Suprapubic skin (tissue), 4 donors: ENCODE measurements at regions not wholly inside any gene's neighbourhood (a gene's known extent, or its start where the extent isn't known, plus 50 kb on each side); places are given as distances from the start of the nearest gene placed in this dataset.

Experiments
- DNase-seq, 2 donors: peaks; one replicate each; pipeline ENCODE4 v3.0.0-alpha.2; 2019; ENCODE audit warnings: low spot score in 2 of 2
- H3K27ac ChIP-seq: fragments of 200-600 bp; sonication (generic); one replicate; pipeline ENCODE4 v1.5.1; 2019
- H3K27me3 ChIP-seq: fragments of 200-600 bp; sonication (generic); one replicate; pipeline ENCODE4 v1.5.1; 2019
- H3K36me3 ChIP-seq: fragments of 200-600 bp; sonication (generic); one replicate; pipeline ENCODE4 v1.5.1; 2019
- H3K4me1 ChIP-seq: fragments of 200-600 bp; sonication (generic); one replicate; pipeline ENCODE4 v1.5.1; 2019
- H3K4me3 ChIP-seq: fragments of 200-600 bp; sonication (generic); one replicate; pipeline ENCODE4 v1.5.1; 2019; ENCODE audit warnings: mild to moderate bottlenecking
- H3K9me3 ChIP-seq: fragments of 200-600 bp; sonication (generic); one replicate; pipeline ENCODE4 v1.5.1; 2019
- EP300 ChIP-seq: sonication (generic); formaldehyde crosslinking; IDR thresholded peaks from one replicate; pipeline ENCODE4 v1.6.1; 2017; ENCODE audit warnings: antibody characterized with exemption
- POLR2A ChIP-seq, 2 donors: fragments of 450-650 bp; IDR thresholded peaks; one replicate each; pipeline ENCODE4 v1.6.1; 2017; ENCODE audit warnings: antibody characterized with exemption in 2 of 2, mild to moderate bottlenecking in 2 of 2, moderate library complexity in 2 of 2
- POLR2AphosphoS5 ChIP-seq, 3 donors: sonication (generic); formaldehyde crosslinking; IDR thresholded peaks; one replicate each; pipeline ENCODE4 v1.6.1; 2017; ENCODE audit warnings: antibody characterized with exemption in 3 of 3
- WGBS: methylation state at CpG from one replicate; pipeline ENCODE4 v1.1.5; 2018; 5-methylcytosine and 5-hydroxymethylcytosine counted together
- TF ChIP-seq, protein P1 (sequence below), 2 donors: fragments of 200-600 bp in 1 of 2; fragments of 450-650 bp in 1 of 2; sonication (generic) in 1 of 2; IDR thresholded peaks; one replicate each; pipeline ENCODE4 v1.5.1; 2016 to 2019; ENCODE audit warnings: antibody characterized with exemption in 2 of 2, mild to moderate bottlenecking in 1 of 2, moderate library complexity in 1 of 2

DNA sequence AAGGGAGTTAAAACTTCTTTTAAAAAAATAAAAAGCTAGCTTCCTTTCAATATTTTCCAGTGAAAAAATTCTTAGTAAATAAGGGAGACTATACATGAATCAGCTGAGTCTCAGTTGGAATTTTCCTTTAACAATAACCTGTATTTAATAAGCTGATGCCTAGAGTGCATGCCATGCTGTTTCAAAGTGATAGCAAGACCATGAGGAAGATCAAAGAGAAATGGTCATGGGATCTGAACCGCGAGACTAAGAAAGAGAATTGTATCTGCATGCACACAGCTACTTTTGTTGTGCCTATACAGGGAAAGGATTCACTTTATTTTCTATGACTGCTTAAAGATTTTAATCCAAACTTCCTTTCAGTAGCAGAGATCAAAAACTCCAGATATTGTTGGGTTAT lies 2217.0 kb downstream of the MAT2B start:
- H3K9me3 ChIP-seq: peaks cover 4% of the 10 kb centered on the region
- WGBS: 71% methylated on average over 2 of the region's 2 CpGs
- H3K4me1 ChIP-seq: no peaks in the 10 kb centered on the region
- no peak for DNase-seq
- TF ChIP-seq, protein P1, sequence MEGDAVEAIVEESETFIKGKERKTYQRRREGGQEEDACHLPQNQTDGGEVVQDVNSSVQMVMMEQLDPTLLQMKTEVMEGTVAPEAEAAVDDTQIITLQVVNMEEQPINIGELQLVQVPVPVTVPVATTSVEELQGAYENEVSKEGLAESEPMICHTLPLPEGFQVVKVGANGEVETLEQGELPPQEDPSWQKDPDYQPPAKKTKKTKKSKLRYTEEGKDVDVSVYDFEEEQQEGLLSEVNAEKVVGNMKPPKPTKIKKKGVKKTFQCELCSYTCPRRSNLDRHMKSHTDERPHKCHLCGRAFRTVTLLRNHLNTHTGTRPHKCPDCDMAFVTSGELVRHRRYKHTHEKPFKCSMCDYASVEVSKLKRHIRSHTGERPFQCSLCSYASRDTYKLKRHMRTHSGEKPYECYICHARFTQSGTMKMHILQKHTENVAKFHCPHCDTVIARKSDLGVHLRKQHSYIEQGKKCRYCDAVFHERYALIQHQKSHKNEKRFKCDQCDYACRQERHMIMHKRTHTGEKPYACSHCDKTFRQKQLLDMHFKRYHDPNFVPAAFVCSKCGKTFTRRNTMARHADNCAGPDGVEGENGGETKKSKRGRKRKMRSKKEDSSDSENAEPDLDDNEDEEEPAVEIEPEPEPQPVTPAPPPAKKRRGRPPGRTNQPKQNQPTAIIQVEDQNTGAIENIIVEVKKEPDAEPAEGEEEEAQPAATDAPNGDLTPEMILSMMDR (IDR thresholded peaks at IDR 0.05): no peak
- no peak for TF ChIP-seq POLR2A (IDR thresholded peaks at IDR 0.05)
- no peak for TF ChIP-seq POLR2AphosphoS5 (IDR thresholded peaks at IDR 0.05)
- no peak for TF ChIP-seq EP300
- H3K27ac ChIP-seq: no peak overlapping the region
- H3K36me3 ChIP-seq: no peaks in the 10 kb centered on the region
- H3K27me3 ChIP-seq: no peaks in the 10 kb centered on the region
- no peak overlapping the region for H3K4me3 ChIP-seq

DNA sequence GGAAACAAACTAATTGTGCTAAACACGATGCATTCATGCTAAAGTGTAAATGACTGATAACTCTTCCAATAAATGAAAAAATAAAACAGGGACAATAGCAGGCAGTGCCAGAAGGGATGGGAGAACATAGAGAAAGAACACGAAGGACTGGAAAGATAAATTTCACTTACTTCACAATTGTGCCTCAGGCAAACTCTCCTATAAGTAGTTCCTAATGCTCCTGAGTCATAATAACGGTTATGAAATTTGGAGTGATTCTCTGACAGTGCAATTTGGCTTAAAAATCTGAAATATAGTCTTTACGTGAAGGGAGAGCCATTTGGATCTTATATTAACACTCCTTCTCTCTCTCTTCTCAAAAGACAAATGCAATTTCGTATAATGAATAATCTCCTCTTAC lies 2218.5 kb downstream of the MAT2B start:
- 67% methylated on average over 5 of the region's 5 CpGs for WGBS
- no peak overlapping the region for H3K4me3 ChIP-seq
- H3K36me3 ChIP-seq: no peaks in the 10 kb centered on the region
- H3K27ac ChIP-seq: no peak overlapping the region
- H3K27me3 ChIP-seq: no peaks in the 10 kb centered on the region
- H3K4me1 ChIP-seq: no peaks in the 10 kb centered on the region
- no peak for TF ChIP-seq POLR2A (IDR thresholded peaks at IDR 0.05)
- TF ChIP-seq POLR2AphosphoS5 (IDR thresholded peaks at IDR 0.05): no peak
- TF ChIP-seq, protein P1 (IDR thresholded peaks at IDR 0.05): no peak
- no peak for TF ChIP-seq EP300
- H3K9me3 ChIP-seq: peaks cover 4% of the 10 kb centered on the region
- no peak for DNase-seq

DNA sequence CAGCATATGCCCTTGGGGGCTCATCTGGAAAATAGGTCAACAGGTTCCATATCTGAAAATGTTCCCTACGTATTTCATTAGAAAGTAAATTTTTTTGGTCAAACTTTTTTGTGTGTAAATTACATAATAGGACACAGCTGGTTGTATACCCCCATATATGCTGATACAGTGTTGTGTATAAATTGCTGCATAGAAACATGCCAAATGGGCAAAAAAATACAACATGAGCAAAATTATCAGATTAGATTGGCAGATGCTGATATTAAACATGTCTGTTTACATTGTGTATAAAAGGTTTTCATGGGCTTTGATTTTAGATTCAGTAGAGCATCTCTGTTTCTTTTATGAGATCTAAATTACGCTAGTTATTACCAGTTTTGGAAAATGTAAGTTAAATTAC lies 2223.0 kb downstream of the MAT2B start:
- Histone ChIP-seq H3K27me3 (no peaks in the 10 kb centered on the region), H3K4me1 (no peaks in the 10 kb centered on the region), H3K4me3 (no peak overlapping the region), H3K27ac (no peak overlapping the region), H3K9me3 (no peaks in the 10 kb centered on the region), H3K36me3 (no peaks in the 10 kb centered on the region)
- no peak for DNase-seq
- 83% methylated on average over 2 of the region's 2 CpGs for WGBS
- TF ChIP-seq, protein P1 (IDR thresholded peaks at IDR 0.05): no peak
- TF ChIP-seq POLR2AphosphoS5 (IDR thresholded peaks at IDR 0.05) (no peak), EP300 (no peak), POLR2A (IDR thresholded peaks at IDR 0.05) (no peak)

DNA sequence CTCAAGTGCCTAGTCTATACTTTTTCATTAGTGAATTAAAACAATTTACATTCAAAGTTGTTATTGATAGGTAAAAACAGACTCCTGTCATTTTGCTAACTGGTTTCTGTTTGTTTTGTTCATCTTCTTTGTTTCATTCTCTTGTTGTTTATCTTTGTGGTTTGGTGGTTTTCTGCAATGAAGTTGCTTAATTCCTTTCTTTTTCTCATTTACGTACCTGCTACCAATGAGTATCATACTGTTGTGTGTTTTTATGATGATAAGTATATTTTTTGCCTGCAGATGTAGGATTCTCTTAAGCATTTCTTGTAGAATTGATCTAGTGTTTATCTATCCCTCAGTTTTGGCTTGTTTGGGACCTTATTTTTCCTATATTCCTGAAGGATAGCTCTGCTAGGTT lies 2230.0 kb downstream of the MAT2B start:
- no peaks in the 10 kb centered on the region for H3K27me3 ChIP-seq
- 85% methylated on average over 1 of the region's 1 CpG for WGBS

DNA sequence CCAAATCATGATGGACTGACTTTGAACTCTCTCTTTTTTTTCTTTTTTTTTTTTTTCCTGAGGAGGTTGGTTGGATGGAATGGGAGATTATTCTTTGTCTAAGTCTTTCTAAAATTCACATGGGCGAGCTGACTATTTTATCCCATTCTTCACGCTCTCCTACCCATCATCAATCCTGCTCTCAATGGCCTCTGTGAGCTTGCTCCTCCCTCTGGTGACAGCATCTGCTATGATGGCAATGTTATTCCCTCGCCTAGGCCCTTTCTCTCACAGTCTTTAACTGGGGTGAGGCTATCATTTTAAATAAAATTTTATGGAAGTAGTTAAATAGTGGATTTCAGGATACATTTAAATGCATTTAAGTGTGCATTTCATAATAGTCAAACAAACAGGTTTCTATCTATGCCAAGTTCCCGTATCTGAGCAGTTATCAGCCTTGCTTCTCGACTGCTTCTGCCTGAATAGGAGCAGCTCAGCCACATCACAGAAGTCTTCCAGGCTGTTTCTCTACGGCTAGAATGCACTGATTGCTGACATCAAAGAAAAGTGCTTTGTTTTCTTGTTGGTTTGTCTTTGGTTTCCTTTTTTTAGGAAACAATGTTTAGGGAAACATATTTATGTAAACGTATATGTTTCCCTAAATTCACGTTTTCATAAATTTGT lies 2233.8 kb downstream of the MAT2B start:
- TF ChIP-seq, protein P1 (IDR thresholded peaks at IDR 0.05): no peak
- TF ChIP-seq POLR2A (IDR thresholded peaks at IDR 0.05) (no peak), POLR2AphosphoS5 (IDR thresholded peaks at IDR 0.05) (no peak), EP300 (no peak)
- Histone ChIP-seq H3K4me3 (no peak overlapping the region), H3K27ac (no peak overlapping the region), H3K9me3 (no peaks in the 10 kb centered on the region), H3K4me1 (no peaks in the 10 kb centered on the region), H3K27me3 (no peaks in the 10 kb centered on the region), H3K36me3 (no peaks in the 10 kb centered on the region)
- WGBS: 83% methylated on average over 8 of the region's 8 CpGs
- DNase-seq: no peak

More for the DNA sequence above, 2230.0 kb downstream of the MAT2B start:
- TF ChIP-seq POLR2AphosphoS5 (IDR thresholded peaks at IDR 0.05) (no peak), POLR2A (IDR thresholded peaks at IDR 0.05) (no peak), EP300 (no peak)
- TF ChIP-seq, protein P1 (IDR thresholded peaks at IDR 0.05): no peak
- Histone ChIP-seq H3K36me3 (no peaks in the 10 kb centered on the region), H3K9me3 (no peaks in the 10 kb centered on the region), H3K4me3 (no peak overlapping the region), H3K27ac (no peak overlapping the region), H3K4me1 (no peaks in the 10 kb centered on the region)
- no peak for DNase-seq
